HG03097 (cell line): ENCODE measurements at regions not wholly inside any gene's neighbourhood (a gene's known extent, or its start where the extent isn't known, plus 50 kb on each side); places are given as distances from the start of the nearest gene placed in this dataset.

Experiments
- ATAC-seq: cut with Tn5 transposase; IDR thresholded peaks from one replicate; pipeline ENCODE4 v1.9.1; 2021; ENCODE audit not compliant: unreplicated experiment, low FRiP score

- ATAC-seq = no peak
These were observed 306.4 kb downstream of the CD83 start for GRCh38 chr6:14423955-14424354.

- no peak for ATAC-seq
These were observed 308.2 kb downstream of the CD83 start for GRCh38 chr6:14425805-14426204.

GRCh38 chr6:14426281-14426680, 308.7 kb downstream of the CD83 start:
- no peak for ATAC-seq

- no peak for ATAC-seq
These were observed 310.7 kb downstream of the CD83 start for GRCh38 chr6:14428269-14428668.

- no peak for ATAC-seq
These were observed 311.8 kb downstream of the CD83 start for GRCh38 chr6:14429396-14429795.

- ATAC-seq = no peak
These were observed 312.6 kb downstream of the CD83 start for GRCh38 chr6:14430218-14430617.

- no peak for ATAC-seq
These were observed 314.1 kb downstream of the CD83 start for GRCh38 chr6:14431385-14432330.

GRCh38 chr6:14434916-14435690, 317.5 kb downstream of the CD83 start:
- no peak for ATAC-seq

- no peak for ATAC-seq
These were observed 319.1 kb downstream of the CD83 start for GRCh38 chr6:14436592-14437132.

GRCh38 chr6:14439419-14439818, 321.8 kb downstream of the CD83 start:
- no peak for ATAC-seq

- ATAC-seq = no peak
These were observed 322.8 kb downstream of the CD83 start for GRCh38 chr6:14440215-14440910.

GRCh38 chr6:14440940-14441781, 323.6 kb downstream of the CD83 start:
- ATAC-seq = no peak

GRCh38 chr6:14442242-14442641, 324.7 kb downstream of the CD83 start:
- ATAC-seq = no peak

- ATAC-seq = no peak
These were observed 326.2 kb downstream of the CD83 start for GRCh38 chr6:14443629-14444268.

- no peak for ATAC-seq
These were observed 326.9 kb downstream of the CD83 start for GRCh38 chr6:14444295-14444972.

GRCh38 chr6:14447240-14447639, 329.7 kb downstream of the CD83 start:
- ATAC-seq = no peak

GRCh38 chr6:14448246-14448645, 330.7 kb downstream of the CD83 start:
- no peak for ATAC-seq

- no peak for ATAC-seq
These were observed 332.5 kb downstream of the CD83 start for GRCh38 chr6:14450133-14450504.

GRCh38 chr6:14450578-14450977, 333.0 kb downstream of the CD83 start:
- no peak for ATAC-seq
